GM12878 (cell line): ENCODE measurements at regions not wholly inside any gene's neighbourhood (a gene's known extent, or its start where the extent isn't known, plus 50 kb on each side); places are given as distances from the start of the nearest gene placed in this dataset.

Source experiments
- ATAC-seq: fragments of 200-7000 bp; cut with Tn5 transposase; 3 replicates; pipeline ENCODE4 v1.9.1; 2020; ENCODE audit warnings: mild to moderate bottlenecking, moderate library complexity
- BruUV-seq: library from RNA; stranded (reverse); fragments of 400-500 nt; replicated peaks from 2 replicates; lab custom pipeline; 2021; lab: Mats Ljungman, UMichigan
- CTCF ChIA-PET: fragments of 300-600 bp; sonication (Branson Sonifier 250); formaldehyde crosslinking; extraction: SDS; loops from one replicate; lab custom pipeline; 2021; ENCODE audit warnings: inconsistent platforms; lab: Yijun Ruan, JAX
- POLR2A ChIA-PET: fragments of 350-600 bp; formaldehyde crosslinking; extraction: SDS; loops from one replicate; lab custom pipeline; 2021; ENCODE audit warnings: inconsistent platforms; lab: Charles Lee
- RAD21 ChIA-PET: fragments of 300-600 bp; sonication (Branson Sonifier 250); formaldehyde crosslinking; loops from one replicate; lab custom pipeline; 2023; ENCODE audit warnings: antibody characterized with exemption; ENCODE audit not compliant: unreplicated experiment; lab: Charles Lee
- SMC1A ChIA-PET: fragments of 300-600 bp; sonication (Branson Sonifier 250); formaldehyde crosslinking; loops from one replicate; lab custom pipeline; 2023; ENCODE audit not compliant: unreplicated experiment, uncharacterized antibody; lab: Charles Lee
- DNase-seq: peaks from one replicate; pipeline ENCODE4 v3.0.0-alpha.2; 2011; ENCODE audit warnings: low read depth, low spot score
- FAIRE-seq: peaks from 3 replicates; lab custom pipeline; 2011; peaks lifted over from hg19 to GRCh38; lab: Jason Lieb, UNC
- H2AFZ ChIP-seq: 2 replicates; pipeline ENCODE4 v1.6.0; 2011; ENCODE audit warnings: low read depth, low read length, control low read depth; ENCODE audit not compliant: control insufficient read depth
- H3K27ac ChIP-seq: 2 replicates; pipeline ENCODE4 v1.5.1; 2011; ENCODE audit warnings: control low read depth; ENCODE audit not compliant: control insufficient read depth, insufficient read depth
- H3K27me3 ChIP-seq, 2 experiments: replicated peaks in 1 of 2; 2 replicates each; pipeline versions ENCODE4 v1.6.0 to v1.6.1; 2011; ENCODE audit warnings: low read length in 1 of 2; ENCODE audit not compliant: control insufficient read depth in 2 of 2, insufficient read depth in 2 of 2
- H3K36me3 ChIP-seq, 2 experiments: 2 replicates each; pipeline ENCODE4 v1.5.1; 2011; ENCODE audit warnings: low read length in 1 of 2; ENCODE audit not compliant: control insufficient read depth in 2 of 2, insufficient read depth in 2 of 2
- H3K4me1 ChIP-seq: 2 replicates; pipeline ENCODE4 v1.6.1; 2011; ENCODE audit warnings: mild to moderate bottlenecking, low read length, moderate library complexity, mixed read lengths; ENCODE audit not compliant: control insufficient read depth, insufficient read depth
- H3K4me2 ChIP-seq: 2 replicates; pipeline ENCODE4 v1.6.0; 2011; ENCODE audit warnings: control low read depth; ENCODE audit not compliant: control insufficient read depth, insufficient read depth
- H3K4me3 ChIP-seq: fragments of 200-600 bp; sonication (generic); 2 replicates; pipeline ENCODE4 v1.5.1; 2016
- H3K79me2 ChIP-seq: 2 replicates; pipeline ENCODE4 v1.6.0; 2011; ENCODE audit warnings: low read length; ENCODE audit not compliant: control insufficient read depth, insufficient read depth
- H3K9ac ChIP-seq: 2 replicates; pipeline ENCODE4 v1.8.0; 2011; ENCODE audit warnings: low read length, control low read depth, mixed read lengths; ENCODE audit not compliant: control insufficient read depth, insufficient read depth
- H3K9me3 ChIP-seq: replicated peaks from 3 replicates; pipeline ENCODE4 v1.5.1; 2011; ENCODE audit warnings: mild to moderate bottlenecking, low read length; ENCODE audit not compliant: control insufficient read depth, insufficient read depth
- H4K20me1 ChIP-seq: 2 replicates; pipeline ENCODE4 v1.6.0; 2011; ENCODE audit not compliant: control insufficient read depth, insufficient read depth
- BCLAF1 ChIP-seq: fragments of 450-650 bp; IDR thresholded peaks from 2 replicates; pipeline ENCODE4 v1.6.1; 2017; ENCODE audit warnings: antibody characterized with exemption, mild to moderate bottlenecking, moderate library complexity
- CBX3 ChIP-seq: fragments of 200-600 bp; sonication (generic); IDR thresholded peaks from 2 replicates; pipeline ENCODE4 v1.6.1; 2016; ENCODE audit warnings: low read depth, borderline replicate concordance
- EZH2 ChIP-seq: IDR thresholded peaks from 2 replicates; pipeline ENCODE4 v1.6.1; 2012; ENCODE audit warnings: low read depth, mild to moderate bottlenecking, control low read depth, inconsistent platforms, low read length, borderline replicate concordance; ENCODE audit not compliant: control insufficient read depth
- MLLT1 ChIP-seq: fragments of 450-650 bp; IDR thresholded peaks from 2 replicates; pipeline ENCODE4 v1.6.1; 2016; ENCODE audit warnings: mild to moderate bottlenecking
- MYB ChIP-seq: fragments of 150-350 bp; IDR thresholded peaks from 2 replicates; pipeline ENCODE4 v1.6.1; 2014; ENCODE audit warnings: mild to moderate bottlenecking, low read depth, low read length, borderline replicate concordance
- RCOR1 ChIP-seq: conservative IDR thresholded peaks from 2 replicates; pipeline ENCODE4 v1.6.1; 2012; ENCODE audit warnings: low read depth, low read length, improper control_type of control experiment
- SMAD5 ChIP-seq: IDR thresholded peaks from 2 replicates; pipeline ENCODE4 v1.6.1; 2016; ENCODE audit warnings: antibody characterized with exemption, low read depth
- ZBTB40 ChIP-seq: fragments of 450-650 bp; IDR thresholded peaks from 2 replicates; pipeline ENCODE4 v1.6.1; 2016; ENCODE audit warnings: mild to moderate bottlenecking, moderate library complexity, borderline replicate concordance
- ZNF24 ChIP-seq: fragments of 450-650 bp; IDR thresholded peaks from 2 replicates; pipeline ENCODE4 v1.6.1; 2017; ENCODE audit warnings: antibody characterized with exemption, mild to moderate bottlenecking
- WGBS: methylation state at CpG from one replicate; pipeline ENCODE4 v1.1.6; 2016; ENCODE audit warnings: low lambda C conversion rate; ENCODE audit not compliant: insufficient replicate concordance, insufficient coverage; ENCODE audit errors: missing lambda C conversion rate; 5-methylcytosine and 5-hydroxymethylcytosine counted together
- in situ Hi-C: fragments of 300-500 bp; cut with MboI; formaldehyde crosslinking; loops from 9 replicates; pipeline ENCODE4 v1.14.3; 2018; ENCODE audit warnings: mixed read lengths
- intact Hi-C: fragments of 100-400 bp; cut with micrococcal nuclease; formaldehyde crosslinking; loops from one replicate; pipeline ENCODE4 v1.14.2; 2022; ENCODE audit not compliant: unreplicated experiment

- TF ChIP-seq SMAD5: no peak
- no peak for TF ChIP-seq CBX3
- no peak for TF ChIP-seq RCOR1
- no peak for TF ChIP-seq EZH2
- no peak for TF ChIP-seq ZBTB40
Measured at GRCh38 chr2:8271461-8271860, 410.4 kb upstream of the ID2 start (continued).

- ChIA-PET RAD21 (interaction anchor here (0.5 to 0.9 kb wide), 2 partner anchors 37 to 549 kb away, joined by 3 to 4 read pairs; no protein-coding TSS in a partner anchor), POLR2A (no interaction called here), SMC1A (interaction anchor here (0.6 to 3.9 kb wide), 5 partner anchors 9 to 427 kb away, joined by 3 to 32 read pairs (median 6); no protein-coding TSS in a partner anchor), CTCF (interaction anchor here (1.0 kb wide), 1 partner anchor 10 kb away, joined by 3 read pairs; no protein-coding TSS in a partner anchor)
- FAIRE-seq: no peak
- no peaks in the 10 kb centered on the region for H3K27me3 ChIP-seq
- TF ChIP-seq MLLT1 (no peak), ZNF24 (no peak), BCLAF1 (no peak), MYB (no peak)
- H3K4me3 ChIP-seq: no peak overlapping the region
- H4K20me1 ChIP-seq: no peaks in the 10 kb centered on the region
- 78% methylated on average over 4 of the region's 4 CpGs for WGBS
- H3K27ac ChIP-seq: no peak overlapping the region
- H2AFZ ChIP-seq: no peak overlapping the region
- in situ Hi-C loops: no loop called here
- ATAC-seq: no peak
- peaks cover 10% of the 10 kb centered on the region; the same call in 2 of the 3 replicates for H3K9me3 ChIP-seq
- no peak overlapping the region for H3K4me2 ChIP-seq
- H3K9ac ChIP-seq: no peak overlapping the region
- no peaks in the 10 kb centered on the region for H3K36me3 ChIP-seq
- no peaks in the 10 kb centered on the region for H3K79me2 ChIP-seq
- intact Hi-C loops: loop anchor here (5.0 kb wide), 1 partner anchor 34 kb away; no protein-coding TSS in a partner anchor
- H3K4me1 ChIP-seq: peaks cover 17% of the 10 kb centered on the region
- BruUV-seq: no TSS peak
- DNase-seq: no peak
Measured at GRCh38 chr2:8276026-8276425, 405.8 kb upstream of the ID2 start.
